Activated T-helper 9 cell treated with anti-CD3 and anti-CD28 coated beads, Interleukin-2, amount 50 U/mL, for 16 hours (primary cell): ENCODE measurements at regions not wholly inside any gene's neighbourhood (a gene's known extent, or its start where the extent isn't known, plus 50 kb on each side); places are given as distances from the start of the nearest gene placed in this dataset.
"Not testable (repeated sequence)": the region's sequence is repeated elsewhere in the genome, so short reads cannot be mapped to it uniquely, and the experiment has no call there.

Experiments used
- DNase-seq: peaks from one replicate; pipeline ENCODE4 v3.0.0-alpha.2; 2020; ENCODE audit warnings: low read depth

GRCh38 chr17:27208370-27208769 lies 85.5 kb upstream of the WSB1 start:
- not testable (repeated sequence) for DNase-seq

GRCh38 chr17:27209316-27209715 lies 84.6 kb upstream of the WSB1 start:
- DNase-seq, result no peak

- DNase-seq, result not testable (repeated sequence)
These were observed 83.1 kb upstream of the WSB1 start for GRCh38 chr17:27210809-27211208.

GRCh38 chr17:27216836-27217235 lies 77.1 kb upstream of the WSB1 start:
- no peak for DNase-seq

GRCh38 chr17:27217631-27218030 lies 76.3 kb upstream of the WSB1 start:
- no peak for DNase-seq

GRCh38 chr17:27218041-27218440 lies 75.9 kb upstream of the WSB1 start:
- no peak for DNase-seq

GRCh38 chr17:27218719-27219488 lies 75.0 kb upstream of the WSB1 start:
- DNase-seq, result no peak

- no peak for DNase-seq
These were observed 71.4 kb upstream of the WSB1 start for GRCh38 chr17:27222515-27222914.

GRCh38 chr17:27224526-27225315 lies 69.2 kb upstream of the WSB1 start:
- no peak for DNase-seq

GRCh38 chr17:27226611-27227230 lies 67.2 kb upstream of the WSB1 start:
- DNase-seq, result no peak

GRCh38 chr17:27230996-27231395 lies 62.9 kb upstream of the WSB1 start:
- no peak for DNase-seq

- no peak for DNase-seq
These were observed 61.6 kb upstream of the WSB1 start for GRCh38 chr17:27232328-27232727.

GRCh38 chr17:27233059-27233458 lies 60.9 kb upstream of the WSB1 start:
- no peak for DNase-seq

- no peak for DNase-seq
These were observed 60.1 kb upstream of the WSB1 start for GRCh38 chr17:27233776-27234175.

GRCh38 chr17:27236717-27237315 lies 57.1 kb upstream of the WSB1 start:
- DNase-seq, result peak; percentile 50

GRCh38 chr17:27237890-27238289 lies 56.0 kb upstream of the WSB1 start:
- no peak for DNase-seq

- no peak for DNase-seq
These were observed 54.9 kb upstream of the WSB1 start for GRCh38 chr17:27239046-27239445.

GRCh38 chr17:27239584-27239983 lies 54.3 kb upstream of the WSB1 start:
- DNase-seq, result no peak

GRCh38 chr17:27240086-27240801 lies 53.7 kb upstream of the WSB1 start:
- no peak for DNase-seq

GRCh38 chr17:27240802-27241155 lies 53.1 kb upstream of the WSB1 start:
- DNase-seq, result no peak

- DNase-seq, result no peak
These were observed 52.5 kb upstream of the WSB1 start for GRCh38 chr17:27241346-27241946.

GRCh38 chr17:27242951-27243350 lies 51.0 kb upstream of the WSB1 start:
- DNase-seq, result no peak
